Testis (tissue), 2 donors: ENCODE measurements at regions not wholly inside any gene's neighbourhood (a gene's known extent, or its start where the extent isn't known, plus 50 kb on each side); places are given as distances from the start of the nearest gene placed in this dataset.

Experiments
- CTCF ChIP-seq, 3 experiments: fragments of 450-650 bp in 2 of 3; fragments of 200-600 bp in 1 of 3; sonication (generic) in 1 of 3; IDR thresholded peaks; one replicate each; pipeline ENCODE4 v1.5.1; 2016 to 2019; ENCODE audit warnings: antibody characterized with exemption in 3 of 3, mild to moderate bottlenecking in 2 of 3, moderate library complexity in 1 of 3
- POLR2A ChIP-seq: fragments of 450-650 bp; IDR thresholded peaks from one replicate; pipeline ENCODE4 v1.6.1; 2017; ENCODE audit warnings: antibody characterized with exemption, mild to moderate bottlenecking, moderate library complexity

GRCh38 chr13:37381502-37381901, 217.1 kb downstream of the POSTN start:
- no peak for TF ChIP-seq POLR2A
- no peak for TF ChIP-seq CTCF (IDR thresholded peaks at IDR 0.05)
